ENCODE measurements at regions not wholly inside any gene's neighbourhood (a gene's known extent, or its start where the extent isn't known, plus 50 kb on each side); places are given as distances from the start of the nearest gene placed in this dataset.

DNA sequence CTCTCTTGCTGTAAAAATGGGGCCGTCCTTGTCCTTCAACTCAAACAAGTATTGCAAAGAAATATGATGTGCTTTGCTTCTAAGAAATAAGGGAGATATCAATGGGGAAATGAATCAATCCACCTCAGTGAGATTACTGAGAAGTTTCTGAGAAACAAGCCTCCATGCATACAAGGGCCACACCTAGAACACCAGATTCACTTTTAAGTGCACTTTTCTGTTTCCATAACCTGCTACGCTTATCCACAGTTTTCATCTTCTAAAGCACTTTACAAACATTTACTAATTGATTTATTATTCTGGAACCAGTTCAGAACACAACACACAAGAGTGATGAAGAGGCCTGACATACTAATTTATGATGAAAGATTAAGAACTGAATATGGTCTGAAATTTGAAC is 54.0 kb upstream of the BOD1L1 start:
- WGBS, result 84% methylated on average over 2 of the region's 2 CpGs
- TF ChIP-seq, protein P1, sequence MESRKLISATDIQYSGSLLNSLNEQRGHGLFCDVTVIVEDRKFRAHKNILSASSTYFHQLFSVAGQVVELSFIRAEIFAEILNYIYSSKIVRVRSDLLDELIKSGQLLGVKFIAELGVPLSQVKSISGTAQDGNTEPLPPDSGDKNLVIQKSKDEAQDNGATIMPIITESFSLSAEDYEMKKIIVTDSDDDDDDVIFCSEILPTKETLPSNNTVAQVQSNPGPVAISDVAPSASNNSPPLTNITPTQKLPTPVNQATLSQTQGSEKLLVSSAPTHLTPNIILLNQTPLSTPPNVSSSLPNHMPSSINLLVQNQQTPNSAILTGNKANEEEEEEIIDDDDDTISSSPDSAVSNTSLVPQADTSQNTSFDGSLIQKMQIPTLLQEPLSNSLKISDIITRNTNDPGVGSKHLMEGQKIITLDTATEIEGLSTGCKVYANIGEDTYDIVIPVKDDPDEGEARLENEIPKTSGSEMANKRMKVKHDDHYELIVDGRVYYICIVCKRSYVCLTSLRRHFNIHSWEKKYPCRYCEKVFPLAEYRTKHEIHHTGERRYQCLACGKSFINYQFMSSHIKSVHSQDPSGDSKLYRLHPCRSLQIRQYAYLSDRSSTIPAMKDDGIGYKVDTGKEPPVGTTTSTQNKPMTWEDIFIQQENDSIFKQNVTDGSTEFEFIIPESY (IDR thresholded peaks at IDR 0.05), result no peak
- H3K4me1 ChIP-seq (ENCODE audit: control insufficient read depth in 4 of 4, insufficient read depth in 4 of 4, low read length in 3 of 4), result peaks cover 0 to 5% (median 4%) of the 10 kb centered on the region in 4 donors
- H3K9ac ChIP-seq (ENCODE audit: low read depth in 1 of 2, low read length in 2 of 2), result no peak overlapping the region
- no peak overlapping the region for H3K27ac ChIP-seq (ENCODE audit: low read depth in 1 of 2, low read length in 2 of 2)
- DNase-seq (ENCODE audit: low spot score), result no peak
- H3K27me3 ChIP-seq (ENCODE audit: control insufficient read depth in 4 of 4, insufficient read depth in 4 of 4, low read length in 3 of 4), result no peaks in the 10 kb centered on the region
- H3K9me3 ChIP-seq (ENCODE audit: control insufficient read depth in 4 of 4, low read length in 3 of 4), result peaks cover 0 to 7% (median 4%) of the 10 kb centered on the region in 4 donors
- H3K4me3 ChIP-seq (ENCODE audit: low read depth in 1 of 3, low read length in 3 of 3), result no peak overlapping the region
- no peaks in the 10 kb centered on the region for H3K36me3 ChIP-seq (ENCODE audit: control insufficient read depth in 4 of 4, insufficient read depth in 3 of 4, low read depth in 1 of 4, low read length in 3 of 4)

DNA sequence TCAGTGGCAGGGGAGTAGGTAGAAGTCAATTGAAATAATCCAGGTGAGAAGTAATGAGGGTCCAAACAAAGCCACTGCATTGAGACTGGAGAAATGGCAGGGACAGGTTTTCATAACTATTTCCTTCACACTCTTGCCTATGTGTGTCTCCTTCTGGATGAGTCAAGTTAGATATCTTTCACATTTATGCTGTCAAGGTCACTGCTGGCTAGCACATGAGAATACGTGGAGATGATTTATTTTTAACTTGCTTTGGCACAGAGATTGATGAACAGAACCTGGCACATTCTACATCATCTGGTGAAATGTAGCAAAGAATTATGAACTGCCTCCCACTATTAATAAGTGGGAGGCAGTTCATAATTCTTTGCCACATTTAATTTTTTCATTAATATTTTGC is 66.7 kb upstream of the BOD1L1 start:
- no peak for DNase-seq (ENCODE audit: low spot score)
- Histone ChIP-seq H3K9ac (ENCODE audit: low read depth in 1 of 2, low read length in 2 of 2) (no peak overlapping the region), H3K4me3 (ENCODE audit: low read depth in 1 of 3, low read length in 3 of 3) (no peak overlapping the region), H3K4me1 (ENCODE audit: control insufficient read depth in 4 of 4, insufficient read depth in 4 of 4, low read length in 3 of 4) (peaks cover 2 to 31% (median 12%) of the 10 kb centered on the region in 4 donors), H3K36me3 (ENCODE audit: control insufficient read depth in 4 of 4, insufficient read depth in 3 of 4, low read depth in 1 of 4, low read length in 3 of 4) (no peaks in the 10 kb centered on the region), H3K27ac (ENCODE audit: low read depth in 1 of 2, low read length in 2 of 2) (peak overlapping the region; percentile 38 to 57), H3K27me3 (ENCODE audit: control insufficient read depth in 4 of 4, insufficient read depth in 4 of 4, low read length in 3 of 4) (no peaks in the 10 kb centered on the region), H3K9me3 (ENCODE audit: control insufficient read depth in 4 of 4, low read length in 3 of 4) (peaks cover 2 to 7% (median 4%) of the 10 kb centered on the region in 4 donors)
- TF ChIP-seq RAD21 (IDR thresholded peaks at IDR 0.05) (peak in 1 of 2 donors; percentile 11), GABPA (IDR thresholded peaks at IDR 0.05 in 1 of 2, conservative IDR thresholded peaks at IDR 0.05 in 1 of 2) (no peak), HNF4A (conservative IDR thresholded peaks at IDR 0.05) (peak in 1 of 2 donors; percentile 35), RXRA (IDR thresholded peaks at IDR 0.05) (peak in 1 of 2 donors; percentile 53), JUND (IDR thresholded peaks at IDR 0.05) (peak in 1 of 2 donors; percentile 33)
- TF ChIP-seq, protein P2, sequence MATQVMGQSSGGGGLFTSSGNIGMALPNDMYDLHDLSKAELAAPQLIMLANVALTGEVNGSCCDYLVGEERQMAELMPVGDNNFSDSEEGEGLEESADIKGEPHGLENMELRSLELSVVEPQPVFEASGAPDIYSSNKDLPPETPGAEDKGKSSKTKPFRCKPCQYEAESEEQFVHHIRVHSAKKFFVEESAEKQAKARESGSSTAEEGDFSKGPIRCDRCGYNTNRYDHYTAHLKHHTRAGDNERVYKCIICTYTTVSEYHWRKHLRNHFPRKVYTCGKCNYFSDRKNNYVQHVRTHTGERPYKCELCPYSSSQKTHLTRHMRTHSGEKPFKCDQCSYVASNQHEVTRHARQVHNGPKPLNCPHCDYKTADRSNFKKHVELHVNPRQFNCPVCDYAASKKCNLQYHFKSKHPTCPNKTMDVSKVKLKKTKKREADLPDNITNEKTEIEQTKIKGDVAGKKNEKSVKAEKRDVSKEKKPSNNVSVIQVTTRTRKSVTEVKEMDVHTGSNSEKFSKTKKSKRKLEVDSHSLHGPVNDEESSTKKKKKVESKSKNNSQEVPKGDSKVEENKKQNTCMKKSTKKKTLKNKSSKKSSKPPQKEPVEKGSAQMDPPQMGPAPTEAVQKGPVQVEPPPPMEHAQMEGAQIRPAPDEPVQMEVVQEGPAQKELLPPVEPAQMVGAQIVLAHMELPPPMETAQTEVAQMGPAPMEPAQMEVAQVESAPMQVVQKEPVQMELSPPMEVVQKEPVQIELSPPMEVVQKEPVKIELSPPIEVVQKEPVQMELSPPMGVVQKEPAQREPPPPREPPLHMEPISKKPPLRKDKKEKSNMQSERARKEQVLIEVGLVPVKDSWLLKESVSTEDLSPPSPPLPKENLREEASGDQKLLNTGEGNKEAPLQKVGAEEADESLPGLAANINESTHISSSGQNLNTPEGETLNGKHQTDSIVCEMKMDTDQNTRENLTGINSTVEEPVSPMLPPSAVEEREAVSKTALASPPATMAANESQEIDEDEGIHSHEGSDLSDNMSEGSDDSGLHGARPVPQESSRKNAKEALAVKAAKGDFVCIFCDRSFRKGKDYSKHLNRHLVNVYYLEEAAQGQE (IDR thresholded peaks at IDR 0.05), result peak; percentile 36
- TF ChIP-seq, protein P3, sequence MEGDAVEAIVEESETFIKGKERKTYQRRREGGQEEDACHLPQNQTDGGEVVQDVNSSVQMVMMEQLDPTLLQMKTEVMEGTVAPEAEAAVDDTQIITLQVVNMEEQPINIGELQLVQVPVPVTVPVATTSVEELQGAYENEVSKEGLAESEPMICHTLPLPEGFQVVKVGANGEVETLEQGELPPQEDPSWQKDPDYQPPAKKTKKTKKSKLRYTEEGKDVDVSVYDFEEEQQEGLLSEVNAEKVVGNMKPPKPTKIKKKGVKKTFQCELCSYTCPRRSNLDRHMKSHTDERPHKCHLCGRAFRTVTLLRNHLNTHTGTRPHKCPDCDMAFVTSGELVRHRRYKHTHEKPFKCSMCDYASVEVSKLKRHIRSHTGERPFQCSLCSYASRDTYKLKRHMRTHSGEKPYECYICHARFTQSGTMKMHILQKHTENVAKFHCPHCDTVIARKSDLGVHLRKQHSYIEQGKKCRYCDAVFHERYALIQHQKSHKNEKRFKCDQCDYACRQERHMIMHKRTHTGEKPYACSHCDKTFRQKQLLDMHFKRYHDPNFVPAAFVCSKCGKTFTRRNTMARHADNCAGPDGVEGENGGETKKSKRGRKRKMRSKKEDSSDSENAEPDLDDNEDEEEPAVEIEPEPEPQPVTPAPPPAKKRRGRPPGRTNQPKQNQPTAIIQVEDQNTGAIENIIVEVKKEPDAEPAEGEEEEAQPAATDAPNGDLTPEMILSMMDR (IDR thresholded peaks at IDR 0.05; ENCODE audit: low read depth, low read length, missing input control), result no peak
- TF ChIP-seq, protein P4, sequence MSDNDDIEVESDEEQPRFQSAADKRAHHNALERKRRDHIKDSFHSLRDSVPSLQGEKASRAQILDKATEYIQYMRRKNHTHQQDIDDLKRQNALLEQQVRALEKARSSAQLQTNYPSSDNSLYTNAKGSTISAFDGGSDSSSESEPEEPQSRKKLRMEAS (IDR thresholded peaks at IDR 0.05), result peak; percentile 13
- WGBS, result 18% methylated on average over 1 of the region's 1 CpG

Data from liver (tissue), 8 donors.